Stimulated activated CD4-positive, alpha-beta T cell treated with anti-CD3 and anti-CD28 coated beads, Interleukin-12 subunit alpha, Interleukin-12 subunit beta, amount 100 ng/mL, for 48 hours (primary cell): ENCODE measurements at regions not wholly inside any gene's neighbourhood (a gene's known extent, or its start where the extent isn't known, plus 50 kb on each side); places are given as distances from the start of the nearest gene placed in this dataset.
A peak's percentile ranks its signal among the peaks of the same experiment; 100 is the strongest.

Experiments
- DNase-seq, 3 donors: peaks; one replicate each; pipeline ENCODE4 v3.0.0-alpha.2; 2020; ENCODE audit warnings: low read depth in 2 of 3, low spot score in 1 of 3

GRCh38 chr1:219358080-219358479 lies 184.4 kb downstream of the LYPLAL1 start:
- DNase-seq, result no peak

DNA sequence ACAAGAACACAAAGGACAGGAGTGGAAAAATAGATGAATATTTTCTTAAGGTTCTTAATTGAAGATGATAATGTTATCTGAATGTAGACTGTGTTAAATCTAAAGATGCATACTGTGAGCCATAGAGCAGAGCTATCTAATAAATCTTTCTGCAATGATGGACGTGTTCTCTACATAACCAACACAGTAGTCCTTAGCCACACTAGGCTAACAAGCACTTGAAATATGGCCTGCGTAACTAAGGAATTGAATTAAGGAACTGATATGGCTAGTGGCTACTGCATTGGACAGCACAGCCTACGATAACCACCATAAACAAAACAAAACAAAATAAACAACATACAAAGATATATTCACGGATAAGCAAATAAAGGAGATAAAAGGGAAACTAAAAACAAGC lies 181.3 kb downstream of the LYPLAL1 start:
- DNase-seq, result no peak

GRCh38 chr1:219352961-219353651 lies 179.4 kb downstream of the LYPLAL1 start:
- DNase-seq, result no peak

GRCh38 chr1:219350172-219350931 lies 176.7 kb downstream of the LYPLAL1 start:
- no peak for DNase-seq

GRCh38 chr1:219347921-219348391 lies 174.3 kb downstream of the LYPLAL1 start:
- no peak for DNase-seq

GRCh38 chr1:219347376-219347775 lies 173.7 kb downstream of the LYPLAL1 start:
- no peak for DNase-seq

DNA sequence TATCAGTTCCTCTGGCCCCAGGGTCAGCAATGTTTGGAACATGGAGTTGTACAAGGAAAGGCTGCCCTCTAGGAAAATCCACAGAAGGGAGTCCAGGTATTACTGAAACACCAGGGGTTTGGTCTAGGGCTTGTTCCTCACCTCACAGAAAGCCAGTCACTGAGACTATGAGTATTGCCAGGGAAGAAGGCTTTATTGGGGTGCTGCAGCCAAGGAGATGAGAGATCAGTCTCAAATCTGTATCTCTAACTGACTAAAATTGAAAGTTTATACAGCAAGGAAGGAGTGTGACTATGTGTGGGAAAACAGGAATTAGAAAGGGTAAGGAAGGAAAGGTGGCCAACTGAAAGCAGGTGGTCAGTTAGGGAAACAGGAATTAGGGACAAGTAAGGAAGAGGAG lies 172.3 kb downstream of the LYPLAL1 start:
- DNase-seq, result no peak

GRCh38 chr1:219342836-219343235 lies 169.2 kb downstream of the LYPLAL1 start:
- no peak for DNase-seq

- DNase-seq, result no peak
These were observed 167.1 kb downstream of the LYPLAL1 start for GRCh38 chr1:219340796-219341195.

DNA sequence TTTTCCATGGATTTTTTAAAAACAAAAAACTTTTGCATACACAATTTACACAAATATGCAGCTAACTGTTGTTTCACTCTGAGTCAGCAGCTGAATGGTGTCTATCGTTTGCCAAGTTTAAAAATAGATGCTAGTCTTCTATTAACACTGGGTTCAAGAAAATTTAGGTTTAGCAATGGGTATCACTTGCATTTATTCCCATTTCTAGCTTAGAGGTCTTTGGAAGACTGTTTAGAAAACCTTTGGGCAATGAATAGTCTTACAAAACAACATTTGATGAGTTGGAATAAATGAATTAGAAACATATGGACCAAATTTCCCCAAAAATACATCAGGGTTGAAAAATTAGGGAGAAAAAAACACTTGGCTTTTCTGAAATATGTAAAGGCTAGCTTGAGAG lies 165.8 kb downstream of the LYPLAL1 start:
- no peak for DNase-seq

DNA sequence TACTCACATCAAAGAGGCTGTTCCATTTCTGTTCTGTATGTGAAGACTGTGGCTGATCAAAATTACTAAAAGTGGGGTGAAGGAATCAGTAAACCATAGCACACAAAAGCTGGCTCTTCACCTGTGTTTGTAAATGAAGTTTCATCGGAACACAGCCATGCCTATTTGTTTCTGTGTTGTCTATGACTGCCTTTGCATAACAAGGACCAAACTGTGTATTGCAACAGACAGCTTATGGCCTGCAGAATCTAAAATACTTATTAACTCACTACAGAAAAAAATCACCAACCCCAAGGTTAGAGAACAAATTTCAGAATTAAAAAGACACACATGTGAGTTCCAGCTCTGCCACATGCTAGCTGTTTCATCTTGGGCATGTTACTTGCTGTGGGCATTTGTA lies 163.9 kb downstream of the LYPLAL1 start:
- DNase-seq, result no peak

- no peak for DNase-seq
These were observed 159.9 kb downstream of the LYPLAL1 start for GRCh38 chr1:219333626-219334025.

DNA sequence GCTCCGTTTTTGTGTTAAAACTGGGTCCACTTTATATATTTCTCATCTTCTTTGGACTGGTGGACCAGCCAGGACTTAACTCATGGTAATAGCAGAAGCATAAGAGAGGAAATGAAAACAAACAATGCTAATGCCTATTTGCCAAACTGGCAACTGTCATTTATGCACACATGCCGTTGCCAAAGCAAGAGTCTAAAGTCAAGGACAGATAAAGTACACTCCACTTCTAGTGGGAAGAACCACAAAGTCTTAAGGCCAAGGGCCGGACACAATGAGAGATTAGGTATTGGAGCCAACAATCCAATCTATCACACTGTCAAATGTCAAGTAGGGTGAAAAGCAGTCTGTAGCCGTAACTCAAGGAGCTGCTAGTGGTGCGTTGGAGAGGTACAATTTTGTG lies 157.7 kb downstream of the LYPLAL1 start:
- DNase-seq, result no peak

DNA sequence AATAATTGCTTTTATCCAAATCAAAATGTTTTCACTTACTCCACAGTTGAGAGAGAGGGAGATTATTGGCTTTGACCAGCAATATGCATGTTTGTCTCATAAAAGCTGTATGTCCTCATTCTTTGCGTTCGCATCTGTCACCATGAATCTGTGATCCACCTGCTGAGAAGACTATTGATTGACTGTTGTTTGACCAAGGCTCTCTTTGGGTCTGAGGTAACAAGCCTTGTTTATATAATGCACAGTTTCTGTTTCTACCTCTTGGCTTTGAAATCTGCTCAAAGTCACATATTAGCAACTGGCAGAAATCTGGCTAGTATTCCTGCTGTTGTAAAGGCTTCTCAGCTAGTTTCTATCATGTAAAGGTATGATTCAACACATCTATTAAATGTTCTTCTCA lies 157.0 kb downstream of the LYPLAL1 start:
- no peak for DNase-seq

DNA sequence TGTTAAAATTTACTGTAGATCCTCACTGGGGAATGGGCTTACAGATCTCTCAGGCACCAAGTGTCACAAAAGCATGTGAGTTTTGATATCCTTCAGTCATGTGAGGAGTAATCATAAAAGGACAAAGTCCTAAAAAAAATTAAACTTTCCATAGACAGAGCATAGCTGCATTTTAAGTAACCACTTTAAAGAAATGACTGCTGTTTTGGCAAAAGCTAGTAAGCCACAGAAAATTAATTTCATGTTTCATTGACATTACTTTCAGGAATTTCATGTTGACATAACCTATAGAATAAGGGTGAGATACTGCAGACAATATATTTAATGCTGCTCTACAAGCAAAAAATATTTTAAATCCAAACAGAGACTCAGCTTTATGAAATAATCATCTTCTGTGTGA lies 156.3 kb downstream of the LYPLAL1 start:
- no peak for DNase-seq

GRCh38 chr1:219329578-219329977 lies 155.9 kb downstream of the LYPLAL1 start:
- no peak for DNase-seq

DNA sequence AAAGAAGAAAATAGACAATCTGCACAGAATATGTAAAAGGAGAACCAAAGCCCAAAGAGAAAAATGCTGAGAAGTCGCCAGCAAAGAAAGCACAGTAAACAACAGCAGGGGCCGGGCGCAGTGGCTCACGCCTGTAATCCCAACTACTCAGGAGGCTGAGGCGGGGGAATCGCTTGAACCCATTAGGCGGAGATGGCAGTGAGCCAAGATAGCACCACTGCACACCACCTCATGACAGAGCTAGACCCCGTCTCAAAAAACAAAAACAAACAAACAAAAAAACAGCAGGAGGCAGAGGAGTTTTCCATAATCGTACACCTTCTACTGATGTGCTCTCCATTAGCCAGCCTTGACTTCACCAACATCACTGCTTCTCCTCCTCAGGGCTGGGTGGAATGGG lies 153.2 kb downstream of the LYPLAL1 start:
- DNase-seq, result no peak

DNA sequence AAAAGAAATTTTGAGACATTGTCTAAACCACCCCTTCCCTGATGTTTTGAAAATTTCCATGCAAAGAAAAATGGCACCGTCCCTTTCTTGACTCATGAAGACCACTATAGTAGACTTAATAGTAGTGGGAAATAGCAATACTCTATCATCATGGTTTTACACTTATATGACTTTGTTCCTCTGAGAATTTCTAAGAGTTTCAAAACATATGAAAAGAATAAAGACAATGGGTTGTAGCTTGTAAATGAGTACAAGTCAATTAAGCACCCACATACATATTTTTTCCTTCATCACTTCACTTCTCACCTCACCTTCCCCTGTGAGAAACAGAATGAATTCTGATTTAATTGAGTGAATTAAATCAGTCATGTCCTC lies 151.7 kb downstream of the LYPLAL1 start:
- no peak for DNase-seq

- DNase-seq, result peak in 1 of 3 donors; percentile 30
These were observed 151.1 kb downstream of the LYPLAL1 start for GRCh38 chr1:219324629-219325367.

DNA sequence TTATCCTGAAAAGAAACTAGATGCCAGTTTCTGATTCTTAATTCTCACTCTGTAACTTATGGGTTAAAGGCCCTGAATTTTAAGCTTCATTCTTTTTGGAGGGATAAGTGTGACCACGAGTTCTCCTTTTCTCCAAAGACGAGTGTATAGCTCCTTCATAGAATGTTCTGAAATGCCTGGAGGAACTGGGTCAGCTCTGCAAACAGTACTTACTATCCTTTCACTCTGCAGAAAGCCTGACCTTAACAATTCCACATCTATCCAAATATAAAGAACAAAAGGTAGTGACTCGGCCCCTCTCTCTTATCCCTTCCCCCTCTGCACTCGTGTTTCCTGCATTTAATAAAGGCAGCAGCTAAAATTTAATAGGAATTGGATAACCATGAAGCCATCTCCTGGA lies 150.5 kb downstream of the LYPLAL1 start:
- DNase-seq, result no peak

DNA sequence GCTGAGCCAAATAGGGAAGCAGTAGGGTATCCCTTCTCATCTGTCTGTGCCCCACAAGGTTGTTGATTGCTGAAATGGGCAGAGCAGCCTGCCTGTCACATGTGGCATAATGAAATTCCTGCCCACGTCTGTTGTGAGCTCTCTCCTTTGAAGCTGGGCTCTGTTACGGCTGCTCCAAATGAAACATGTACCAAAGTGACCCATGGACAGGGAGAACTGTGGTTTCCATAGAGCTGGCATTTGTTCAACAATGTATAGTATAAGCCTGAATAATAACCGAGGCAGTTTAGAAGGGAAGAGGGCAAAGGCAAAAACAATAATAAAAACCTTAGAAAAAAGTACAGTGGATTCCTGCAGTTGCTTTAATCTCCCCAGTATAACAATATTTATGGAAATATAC lies 149.7 kb downstream of the LYPLAL1 start:
- DNase-seq, result no peak

DNA sequence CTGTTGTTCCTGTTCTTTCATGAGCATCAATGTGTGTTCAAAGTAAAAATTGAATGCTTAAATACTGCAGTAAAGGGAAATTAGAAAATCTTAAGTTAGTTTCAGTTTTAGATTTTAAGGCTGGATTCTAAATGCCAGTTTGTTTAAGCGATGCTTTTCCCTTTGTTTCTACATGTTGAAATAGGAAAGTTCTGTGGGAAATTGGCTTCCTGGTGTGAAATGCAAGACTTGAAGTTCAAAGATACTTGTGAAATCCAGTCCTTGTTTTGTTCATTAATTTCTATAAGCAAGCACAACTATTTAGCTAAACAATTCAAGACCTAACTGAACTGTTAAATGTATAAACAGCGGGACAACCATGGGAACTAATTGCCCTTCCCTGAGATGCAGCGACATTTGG lies 149.1 kb downstream of the LYPLAL1 start:
- no peak for DNase-seq
